ENCODE measurements at regions not wholly inside any gene's neighbourhood (a gene's known extent, or its start where the extent isn't known, plus 50 kb on each side); places are given as distances from the start of the nearest gene placed in this dataset.
"Not testable (repeated sequence)": the region's sequence is repeated elsewhere in the genome, so short reads cannot be mapped to it uniquely, and the experiment has no call there.

DNA sequence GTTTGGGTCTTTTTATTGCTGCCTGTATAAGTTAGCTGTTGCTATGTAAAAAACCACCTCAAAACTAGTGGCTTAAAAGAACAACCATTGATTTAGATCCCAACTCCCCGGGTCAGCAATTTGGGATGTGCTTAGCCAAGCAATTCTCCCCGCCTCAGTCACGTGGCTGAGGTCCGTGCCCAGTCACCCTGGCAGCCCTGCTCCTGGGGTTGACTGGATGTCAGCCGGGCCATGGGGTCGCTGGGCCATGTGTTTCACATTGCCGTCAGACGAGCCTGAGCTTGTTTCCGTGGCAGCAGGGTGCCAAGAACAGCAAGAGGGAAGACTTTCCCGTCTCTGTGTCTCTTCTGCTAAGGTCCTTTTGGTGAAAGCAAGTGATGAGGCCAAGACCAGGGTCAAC lies 345.7 kb upstream of the FAT1 start:
- H3K36me3 Mint-ChIP-seq, result no peaks in the 10 kb centered on the region
- DNase-seq (no peak), ATAC-seq (no peak)
- H3K27ac Mint-ChIP-seq, result no peak overlapping the region
- POLR2A ChIA-PET, result no interaction called here
- H3K9me3 Mint-ChIP-seq, result peaks cover 0 to 17% (median 8%) of the 10 kb centered on the region in 9 donors
- no peaks in the 10 kb centered on the region for H3K4me1 Mint-ChIP-seq
- H3K4me3 Mint-ChIP-seq, result no peak overlapping the region
- peaks cover 0 to 2% (median 0%) of the 10 kb centered on the region in 5 donors for H3K27me3 Mint-ChIP-seq

DNA sequence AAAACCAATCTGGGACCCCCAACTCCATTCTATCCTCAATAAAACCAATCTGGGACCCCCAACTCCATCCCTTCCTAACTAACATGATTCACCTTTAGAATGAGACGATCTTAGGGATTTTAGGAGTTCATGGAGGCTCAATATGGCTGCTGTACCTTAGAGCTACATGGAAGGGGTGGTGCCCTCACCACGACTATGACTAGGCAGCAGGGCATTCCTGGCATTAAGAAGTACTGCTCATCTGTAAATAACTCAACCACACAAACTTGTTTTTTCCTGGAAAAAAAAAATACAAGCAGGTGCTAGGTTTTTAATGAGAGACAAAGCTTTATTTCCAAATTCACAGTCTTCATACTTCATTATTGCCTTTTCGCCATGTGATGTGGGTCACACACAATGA lies 346.5 kb upstream of the FAT1 start:
- DNase-seq (no peak), ATAC-seq (no peak)
- Mint-ChIP-seq H3K4me3 (no peak overlapping the region), H3K36me3 (no peaks in the 10 kb centered on the region), H3K4me1 (no peaks in the 10 kb centered on the region), H3K27ac (no peak overlapping the region), H3K9me3 (peaks cover 0 to 18% (median 8%) of the 10 kb centered on the region in 9 donors), H3K27me3 (peaks cover 0 to 2% (median 0%) of the 10 kb centered on the region in 5 donors)
- POLR2A ChIA-PET, result no interaction called here

DNA sequence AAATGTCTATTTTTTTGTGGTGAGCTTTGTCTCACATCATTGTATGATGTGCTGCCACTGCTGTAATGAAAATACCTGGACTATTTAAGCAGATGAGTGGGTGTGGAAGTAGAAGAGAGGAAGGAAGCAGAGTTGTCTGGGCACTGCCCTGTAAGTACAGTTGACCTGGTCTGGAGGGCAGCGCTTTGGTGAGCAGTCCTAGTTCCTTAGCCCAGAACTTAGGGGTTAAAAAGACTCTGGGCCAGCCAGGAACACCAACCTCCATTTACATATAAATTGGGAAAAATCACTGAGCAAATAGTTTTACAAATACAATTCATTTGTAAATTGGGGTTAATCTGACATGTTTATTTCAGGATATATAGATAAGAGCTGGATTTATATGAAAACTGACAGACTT lies 347.1 kb upstream of the FAT1 start:
- DNase-seq, result no peak
- H3K4me1 Mint-ChIP-seq, result no peaks in the 10 kb centered on the region
- no peak overlapping the region for H3K4me3 Mint-ChIP-seq
- H3K36me3 Mint-ChIP-seq, result no peaks in the 10 kb centered on the region
- no peak for ATAC-seq
- peaks cover 0 to 21% (median 8%) of the 10 kb centered on the region in 9 donors for H3K9me3 Mint-ChIP-seq
- POLR2A ChIA-PET, result no interaction called here
- H3K27ac Mint-ChIP-seq, result no peak overlapping the region
- peaks cover 0 to 2% (median 0%) of the 10 kb centered on the region in 5 donors for H3K27me3 Mint-ChIP-seq

DNA sequence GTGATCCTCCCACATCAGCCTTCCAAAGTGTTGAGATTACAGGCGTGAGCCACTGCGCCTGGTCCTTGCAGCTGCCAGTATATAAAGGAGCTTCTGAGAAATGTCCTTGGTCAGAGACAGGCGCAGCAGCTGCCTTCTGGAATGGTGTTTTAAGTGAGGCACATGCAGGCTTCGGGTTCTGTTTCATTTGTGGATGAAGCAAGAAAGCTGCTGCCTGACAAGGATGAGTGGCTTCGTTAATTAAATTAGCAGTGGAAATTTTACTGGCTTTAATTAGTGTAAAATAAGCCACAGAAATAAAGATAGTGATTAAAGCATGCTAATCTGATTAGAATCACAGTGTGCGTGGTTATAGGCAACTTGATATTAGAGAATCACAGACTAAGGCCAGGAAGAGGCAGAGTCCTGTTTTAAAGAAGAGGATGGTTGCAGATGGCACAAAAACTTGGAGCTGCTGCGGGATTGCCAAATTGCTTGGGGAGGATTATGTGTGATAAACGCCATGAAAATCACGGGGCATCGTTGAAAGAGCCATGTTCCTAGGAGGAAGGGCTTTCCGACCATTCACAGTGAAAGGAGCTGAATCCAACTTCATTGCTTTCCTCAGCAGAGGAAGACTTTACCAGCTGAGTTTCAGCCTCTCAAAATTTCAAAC lies 348.4 kb upstream of the FAT1 start:
- POLR2A ChIA-PET, result no interaction called here
- Mint-ChIP-seq H3K4me3 (no peak overlapping the region), H3K27ac (no peak overlapping the region), H3K36me3 (no peaks in the 10 kb centered on the region), H3K9me3 (peaks cover 0 to 21% (median 4%) of the 10 kb centered on the region in 9 donors), H3K4me1 (no peaks in the 10 kb centered on the region), H3K27me3 (peaks cover 0 to 2% (median 0%) of the 10 kb centered on the region in 5 donors)
- ATAC-seq (no peak), DNase-seq (no peak)

DNA sequence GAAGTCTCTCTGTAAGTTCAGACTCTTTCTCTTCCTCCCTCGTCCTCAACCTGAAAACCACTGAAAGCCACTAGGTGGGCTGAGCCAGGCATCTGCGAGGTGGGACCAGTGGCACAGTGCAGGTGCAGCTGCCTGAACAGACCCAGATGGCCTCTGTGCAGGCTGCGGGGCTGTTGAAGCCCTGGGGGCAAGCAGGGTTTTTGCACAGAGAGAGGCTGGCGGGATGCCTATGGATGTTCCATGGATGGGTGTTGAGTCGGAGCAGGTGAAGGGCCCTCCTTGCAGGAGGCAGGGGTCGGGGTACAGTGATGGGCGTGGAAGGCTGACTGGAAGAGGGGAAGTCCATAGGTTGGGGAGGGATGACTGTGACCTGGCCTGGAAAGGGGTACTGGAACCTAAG lies 350.2 kb upstream of the FAT1 start:
- Mint-ChIP-seq H3K4me3 (no peak overlapping the region), H3K27ac (no peak overlapping the region), H3K27me3 (peaks cover 0 to 2% (median 0%) of the 10 kb centered on the region in 5 donors), H3K4me1 (no peaks in the 10 kb centered on the region), H3K9me3 (peaks cover 0 to 24% (median 7%) of the 10 kb centered on the region in 9 donors), H3K36me3 (no peaks in the 10 kb centered on the region)
- POLR2A ChIA-PET, result no interaction called here
- no peak for ATAC-seq
- no peak for DNase-seq

DNA sequence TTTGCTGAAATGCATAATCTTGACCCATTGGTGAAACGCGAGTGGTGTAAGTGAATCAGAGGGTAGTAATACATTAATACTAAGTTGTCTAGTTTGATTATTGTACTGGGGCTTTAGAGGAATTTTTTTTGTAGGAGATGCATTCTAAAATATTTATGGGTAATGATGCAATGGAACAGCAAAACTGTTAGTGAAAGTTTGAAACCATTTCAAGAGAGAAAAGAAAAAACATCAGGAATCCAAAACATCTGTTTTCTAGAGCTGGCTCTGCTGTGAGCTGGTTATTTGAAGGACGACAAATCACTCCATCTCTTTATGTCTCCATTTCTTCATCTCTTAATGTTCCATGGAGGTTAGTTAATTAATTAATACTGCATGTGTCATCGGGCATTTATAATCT lies 351.9 kb upstream of the FAT1 start:
- H3K27me3 Mint-ChIP-seq, result peaks cover 0 to 2% (median 0%) of the 10 kb centered on the region in 5 donors
- H3K4me1 Mint-ChIP-seq, result no peaks in the 10 kb centered on the region
- peaks cover 0 to 4% (median 0%) of the 10 kb centered on the region in 3 donors for H3K36me3 Mint-ChIP-seq
- H3K27ac Mint-ChIP-seq, result no peak overlapping the region
- DNase-seq (no peak), ATAC-seq (no peak)
- POLR2A ChIA-PET, result no interaction called here
- H3K4me3 Mint-ChIP-seq, result no peak overlapping the region
- H3K9me3 Mint-ChIP-seq, result peaks cover 0 to 27% (median 7%) of the 10 kb centered on the region in 9 donors

DNA sequence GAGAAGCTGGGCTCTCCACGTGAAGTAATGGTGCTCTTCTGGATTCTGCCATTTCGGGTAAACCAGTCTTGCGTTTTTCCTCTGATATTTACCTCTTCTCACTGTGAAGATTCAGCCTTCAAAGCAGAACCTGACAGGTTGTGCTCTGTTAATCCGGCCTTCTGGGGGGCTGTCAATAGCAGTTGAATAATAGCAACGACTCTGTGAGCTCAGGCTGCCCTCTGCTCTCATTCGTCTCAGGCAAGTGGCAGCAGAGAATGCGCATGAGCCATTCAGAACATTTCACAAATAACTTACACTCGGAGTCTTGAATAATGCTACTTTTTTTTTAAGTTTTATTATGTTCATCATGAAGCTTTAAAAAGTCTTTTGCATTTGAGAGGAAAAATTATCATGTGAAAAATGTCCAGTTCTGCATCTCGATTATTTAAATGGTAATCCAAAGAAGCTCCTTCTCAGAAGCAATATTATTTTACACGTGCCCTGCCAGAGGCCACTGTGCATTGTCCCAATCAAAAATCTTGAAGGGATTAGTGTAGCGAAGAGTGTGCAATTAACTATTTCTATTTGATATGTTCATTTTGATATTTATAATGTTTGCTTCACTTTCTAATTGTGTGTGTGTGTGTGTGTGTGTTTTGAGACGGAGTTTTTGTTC lies 354.2 kb upstream of the FAT1 start:
- POLR2A ChIA-PET, result no interaction called here
- Mint-ChIP-seq H3K9me3 (peaks cover 0 to 27% (median 3%) of the 10 kb centered on the region in 9 donors), H3K27me3 (peaks cover 0 to 2% (median 0%) of the 10 kb centered on the region in 5 donors), H3K4me1 (no peaks in the 10 kb centered on the region), H3K36me3 (peaks cover 0 to 4% (median 0%) of the 10 kb centered on the region in 3 donors), H3K4me3 (no peak overlapping the region), H3K27ac (no peak overlapping the region)
- no peak for ATAC-seq
- DNase-seq, result no peak

DNA sequence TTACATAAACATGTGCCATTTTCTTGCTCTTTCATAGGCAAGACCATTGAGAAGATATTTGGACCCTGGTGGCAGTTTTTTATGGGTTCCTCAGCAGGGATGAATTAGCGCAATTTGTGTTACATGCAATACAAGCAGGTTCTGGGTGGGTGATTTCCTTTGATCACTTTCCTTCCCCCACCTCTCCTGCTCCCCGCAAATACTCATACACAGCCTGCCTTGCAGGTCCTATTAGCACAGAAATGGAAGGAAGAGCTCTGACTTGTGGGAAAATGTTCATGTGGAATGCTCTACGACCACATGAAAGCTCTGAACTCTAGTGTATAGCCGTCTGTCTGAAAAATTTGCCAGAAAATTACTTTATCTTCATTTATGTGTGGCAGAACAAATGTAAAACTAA lies 361.0 kb upstream of the FAT1 start:
- no peak overlapping the region for H3K27ac Mint-ChIP-seq
- peaks cover 0 to 16% (median 0%) of the 10 kb centered on the region in 9 donors for H3K9me3 Mint-ChIP-seq
- POLR2A ChIA-PET, result no interaction called here
- H3K36me3 Mint-ChIP-seq, result peaks cover 0 to 3% (median 0%) of the 10 kb centered on the region in 3 donors
- H3K4me3 Mint-ChIP-seq, result no peak overlapping the region
- DNase-seq (no peak), ATAC-seq (no peak)
- H3K4me1 Mint-ChIP-seq, result no peaks in the 10 kb centered on the region
- H3K27me3 Mint-ChIP-seq, result no peaks in the 10 kb centered on the region

DNA sequence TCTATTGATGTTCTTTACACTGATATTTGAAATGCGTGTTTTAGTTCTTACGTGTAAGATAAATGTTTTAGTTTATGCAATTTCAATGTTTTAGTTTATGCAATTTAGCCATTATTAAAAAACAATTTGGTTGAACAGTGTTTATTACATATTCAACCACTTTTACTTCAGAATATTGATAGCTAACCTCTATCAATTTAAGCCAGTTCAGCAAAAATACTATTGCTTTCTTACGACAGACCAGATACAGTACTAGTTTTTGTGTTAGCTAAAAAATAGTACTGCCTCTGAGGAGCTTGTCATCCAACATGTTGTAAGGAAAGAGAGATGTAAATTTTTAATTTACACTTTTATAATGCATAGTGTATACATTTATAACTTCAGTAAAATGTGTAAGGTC lies 361.7 kb upstream of the FAT1 start:
- H3K4me3 Mint-ChIP-seq, result no peak overlapping the region
- no peak for DNase-seq
- peaks cover 0 to 17% (median 0%) of the 10 kb centered on the region in 9 donors for H3K9me3 Mint-ChIP-seq
- ATAC-seq, result no peak
- H3K36me3 Mint-ChIP-seq, result no peaks in the 10 kb centered on the region
- H3K27ac Mint-ChIP-seq, result no peak overlapping the region
- POLR2A ChIA-PET, result no interaction called here
- no peaks in the 10 kb centered on the region for H3K27me3 Mint-ChIP-seq
- H3K4me1 Mint-ChIP-seq, result no peaks in the 10 kb centered on the region

DNA sequence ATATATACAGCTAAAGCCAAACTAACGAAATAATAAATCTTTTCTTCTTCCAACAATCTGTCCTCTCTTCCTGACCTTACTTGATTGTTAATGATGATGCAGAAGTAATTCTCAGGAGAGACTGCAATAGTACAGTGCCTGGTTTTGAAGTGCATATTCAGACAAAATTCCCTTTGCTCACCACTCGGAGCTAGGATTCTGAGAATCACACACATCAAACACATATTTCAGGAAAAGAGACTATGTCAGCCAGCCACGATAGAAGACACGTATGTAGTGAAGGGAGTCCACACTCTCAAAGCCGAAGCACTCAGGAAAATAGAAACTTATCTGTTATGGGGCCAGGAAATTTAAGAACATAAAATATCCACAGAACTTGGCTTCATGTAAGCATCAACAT lies 362.5 kb upstream of the FAT1 start:
- Mint-ChIP-seq H3K36me3 (no peaks in the 10 kb centered on the region), H3K9me3 (peaks cover 0 to 20% (median 1%) of the 10 kb centered on the region in 9 donors), H3K4me3 (no peak overlapping the region), H3K27ac (no peak overlapping the region), H3K4me1 (no peaks in the 10 kb centered on the region), H3K27me3 (no peaks in the 10 kb centered on the region)
- ATAC-seq (no peak), DNase-seq (no peak)
- POLR2A ChIA-PET, result no interaction called here

DNA sequence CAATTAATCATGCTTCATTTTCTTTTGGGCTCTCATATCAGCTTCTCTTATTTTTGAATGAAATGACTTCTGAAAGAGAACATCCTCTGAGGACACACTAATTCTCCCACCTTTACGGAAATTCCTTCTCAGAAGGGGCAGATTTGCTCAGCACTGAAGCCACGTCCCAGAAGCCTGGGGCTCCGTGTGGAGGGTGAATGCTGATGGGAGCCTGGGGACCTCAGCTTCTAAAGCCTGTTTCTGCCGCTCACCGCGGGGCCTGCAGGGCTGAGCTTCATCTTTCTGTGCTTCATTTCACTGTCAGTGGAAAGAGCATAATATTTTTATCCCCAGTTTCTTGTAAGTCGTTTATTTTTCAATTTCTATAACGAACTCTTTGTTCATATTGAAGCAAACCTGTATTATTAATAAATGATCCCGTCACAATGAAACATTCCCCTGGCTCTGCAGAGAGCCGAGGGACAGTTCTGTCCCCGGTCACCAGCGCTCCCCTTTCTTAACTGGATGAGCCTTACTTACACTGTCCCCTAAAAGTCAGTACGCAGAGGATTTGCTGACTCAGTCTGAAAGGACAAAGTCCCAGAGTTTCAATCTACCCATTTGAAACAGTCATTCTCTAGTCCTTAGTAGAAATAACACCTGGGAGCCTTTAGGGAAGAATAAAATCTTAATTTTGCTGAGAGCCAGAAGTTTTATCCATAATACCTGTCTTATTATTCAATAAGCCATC lies 364.6 kb upstream of the FAT1 start:
- Mint-ChIP-seq H3K4me3 (no peak overlapping the region), H3K36me3 (no peaks in the 10 kb centered on the region), H3K27ac (no peak overlapping the region), H3K9me3 (peaks cover 0 to 17% (median 2%) of the 10 kb centered on the region in 9 donors), H3K27me3 (no peaks in the 10 kb centered on the region), H3K4me1 (no peaks in the 10 kb centered on the region)
- ATAC-seq, result no peak
- POLR2A ChIA-PET, result no interaction called here
- no peak for DNase-seq

DNA sequence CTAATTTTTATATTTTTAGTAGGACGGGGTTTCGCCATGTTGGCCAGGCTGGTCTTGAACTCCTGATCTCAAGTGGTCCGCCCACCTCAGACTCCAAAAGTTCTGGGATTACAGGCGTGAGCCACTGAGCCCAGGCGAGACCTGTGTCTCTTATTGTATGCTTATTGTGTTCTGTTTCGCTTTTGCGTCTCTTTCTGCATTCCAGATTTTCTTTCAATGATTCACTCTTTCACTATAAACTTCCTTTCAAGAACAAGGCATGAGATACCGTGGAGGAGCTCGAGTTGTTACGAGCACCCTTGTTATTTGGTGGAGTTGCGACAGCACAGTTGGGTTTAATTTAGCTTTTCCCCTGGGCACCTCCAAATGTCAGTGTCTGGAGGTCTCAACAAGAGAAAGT lies 366.7 kb upstream of the FAT1 start:
- DNase-seq, result no peak
- H3K27me3 Mint-ChIP-seq, result no peaks in the 10 kb centered on the region

DNA sequence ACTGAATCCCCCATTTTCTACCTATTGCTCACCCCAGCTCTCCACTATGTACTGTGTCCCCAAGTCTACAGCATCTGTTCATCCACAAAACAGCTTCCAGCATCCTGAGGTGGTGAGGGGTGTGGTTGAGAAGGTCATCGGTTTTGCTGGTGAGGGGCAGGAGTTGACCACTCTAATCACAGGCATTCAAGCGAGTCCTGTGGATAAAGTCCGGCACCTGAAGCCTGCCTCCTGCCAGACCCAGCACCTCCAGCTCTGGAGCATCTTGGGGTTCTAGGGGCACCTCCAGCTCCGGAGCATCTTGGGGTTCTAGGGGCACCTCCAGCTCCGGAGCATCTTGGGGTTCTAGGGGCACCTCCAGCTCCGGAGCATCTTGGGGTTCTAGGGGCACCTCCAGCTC lies 367.2 kb upstream of the FAT1 start:
- peaks cover 0 to 23% (median 7%) of the 10 kb centered on the region in 9 donors for H3K9me3 Mint-ChIP-seq
- H3K4me3 Mint-ChIP-seq, DNase-seq, H3K27me3 Mint-ChIP-seq, H3K4me1 Mint-ChIP-seq, H3K27ac Mint-ChIP-seq, H3K36me3 Mint-ChIP-seq, ATAC-seq, POLR2A ChIA-PET: not testable (repeated sequence)

More for the DNA sequence above, 366.7 kb upstream of the FAT1 start:
- no peak for ATAC-seq
- Mint-ChIP-seq H3K4me1 (no peaks in the 10 kb centered on the region), H3K9me3 (peaks cover 0 to 23% (median 6%) of the 10 kb centered on the region in 9 donors), H3K27ac (no peak overlapping the region), H3K36me3 (peaks cover 0 to 5% (median 0%) of the 10 kb centered on the region in 3 donors), H3K4me3 (no peak overlapping the region)
- POLR2A ChIA-PET, result no interaction called here
